Body of pancreas (tissue), 4 donors: ENCODE measurements at regions not wholly inside any gene's neighbourhood (a gene's known extent, or its start where the extent isn't known, plus 50 kb on each side); places are given as distances from the start of the nearest gene placed in this dataset.
"Not testable (repeated sequence)": the region's sequence is repeated elsewhere in the genome, so short reads cannot be mapped to it uniquely, and the experiment has no call there.

Experiments
- ATAC-seq: fragments of 150-250 bp; one replicate; pipeline ENCODE4 v1.9.1; 2016
- DNase-seq, 4 donors: peaks; one replicate each; pipeline ENCODE4 v3.0.0-alpha.2; 2019
- H3K27ac ChIP-seq, 4 donors: fragments of 200-600 bp; sonication (generic); 1 replicate in 3 of 4; 2 replicates in 1 of 4; pipeline versions ENCODE4 v1.5.1 to v1.6.1; 2016 to 2019; ENCODE audit warnings: mild to moderate bottlenecking in 1 of 4, mixed read lengths in 1 of 4, moderate library complexity in 1 of 4
- H3K27me3 ChIP-seq, 2 donors: fragments of 200-600 bp; sonication (generic); one replicate each; pipeline ENCODE4 v1.6.0; 2016; ENCODE audit warnings: mild to moderate bottlenecking in 1 of 2
- H3K36me3 ChIP-seq, 2 donors: fragments of 200-600 bp; sonication (generic); replicated peaks in 1 of 2; 2 replicates each; pipeline ENCODE4 v1.5.1; 2016; ENCODE audit warnings: low read depth in 2 of 2; ENCODE audit not compliant: insufficient read depth in 1 of 2
- H3K4me1 ChIP-seq: fragments of 200-600 bp; sonication (generic); one replicate; pipeline ENCODE4 v1.6.0; 2016
- H3K4me3 ChIP-seq, 2 donors: fragments of 200-600 bp; sonication (generic); 1 replicate in 1 of 2; 2 replicates in 1 of 2; pipeline ENCODE4 v1.5.1; 2016 to 2019
- H3K9me3 ChIP-seq, 3 donors: fragments of 200-600 bp; sonication (generic); 1 replicate in 2 of 3; 2 replicates in 1 of 3; pipeline ENCODE4 v1.5.1; 2016
- POLR2A ChIP-seq, 3 donors: fragments of 450-650 bp; IDR thresholded peaks; one replicate each; pipeline ENCODE4 v1.6.1; 2016; ENCODE audit warnings: antibody characterized with exemption in 3 of 3, mild to moderate bottlenecking in 2 of 3
- WGBS, 2 donors: methylation state at CpG; one replicate each; pipeline ENCODE4 v1.1.5; 2017; 5-methylcytosine and 5-hydroxymethylcytosine counted together
- intact Hi-C: fragments of 100-400 bp; cut with DNase I; formaldehyde crosslinking; loops from one replicate; pipeline ENCODE4 v1.15.1; 2023
- TF ChIP-seq, protein P1 (sequence below), 7 experiments: fragments of 450-650 bp in 4 of 7; fragments of 200-600 bp in 3 of 7; sonication (generic) in 3 of 7; IDR thresholded peaks; one replicate each; pipeline ENCODE4 v1.5.1; 2016 to 2019; ENCODE audit warnings: antibody characterized with exemption in 7 of 7

GRCh38 chr10:128577958-128578750 is 451.9 kb upstream of the MKI67 start:
- Histone ChIP-seq H3K27me3 (no peaks in the 10 kb centered on the region), H3K9me3 (no peaks in the 10 kb centered on the region), H3K4me3 (no peak overlapping the region), H3K36me3 (no peaks in the 10 kb centered on the region), H3K27ac (no peak overlapping the region), H3K4me1 (no peaks in the 10 kb centered on the region)
- no peak for TF ChIP-seq POLR2A (IDR thresholded peaks at IDR 0.05)
- TF ChIP-seq, protein P1, sequence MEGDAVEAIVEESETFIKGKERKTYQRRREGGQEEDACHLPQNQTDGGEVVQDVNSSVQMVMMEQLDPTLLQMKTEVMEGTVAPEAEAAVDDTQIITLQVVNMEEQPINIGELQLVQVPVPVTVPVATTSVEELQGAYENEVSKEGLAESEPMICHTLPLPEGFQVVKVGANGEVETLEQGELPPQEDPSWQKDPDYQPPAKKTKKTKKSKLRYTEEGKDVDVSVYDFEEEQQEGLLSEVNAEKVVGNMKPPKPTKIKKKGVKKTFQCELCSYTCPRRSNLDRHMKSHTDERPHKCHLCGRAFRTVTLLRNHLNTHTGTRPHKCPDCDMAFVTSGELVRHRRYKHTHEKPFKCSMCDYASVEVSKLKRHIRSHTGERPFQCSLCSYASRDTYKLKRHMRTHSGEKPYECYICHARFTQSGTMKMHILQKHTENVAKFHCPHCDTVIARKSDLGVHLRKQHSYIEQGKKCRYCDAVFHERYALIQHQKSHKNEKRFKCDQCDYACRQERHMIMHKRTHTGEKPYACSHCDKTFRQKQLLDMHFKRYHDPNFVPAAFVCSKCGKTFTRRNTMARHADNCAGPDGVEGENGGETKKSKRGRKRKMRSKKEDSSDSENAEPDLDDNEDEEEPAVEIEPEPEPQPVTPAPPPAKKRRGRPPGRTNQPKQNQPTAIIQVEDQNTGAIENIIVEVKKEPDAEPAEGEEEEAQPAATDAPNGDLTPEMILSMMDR (IDR thresholded peaks at IDR 0.05), result no peak
- intact Hi-C loops, result no loop called here
- no peak for DNase-seq
- WGBS, 2 donors, result 81 to 83% methylated on average over 13 of the region's 13 CpGs
- no peak for ATAC-seq

GRCh38 chr10:128578766-128579165 is 452.5 kb upstream of the MKI67 start:
- no peak for ATAC-seq
- WGBS, 2 donors, result 90 to 93% methylated on average over 3 to 5 of the region's 5 CpGs
- Histone ChIP-seq H3K4me1 (no peaks in the 10 kb centered on the region), H3K4me3 (no peak overlapping the region), H3K27ac (no peak overlapping the region), H3K9me3 (no peaks in the 10 kb centered on the region), H3K36me3 (no peaks in the 10 kb centered on the region), H3K27me3 (no peaks in the 10 kb centered on the region)
- TF ChIP-seq, protein P1 (IDR thresholded peaks at IDR 0.05), result no peak
- TF ChIP-seq POLR2A (IDR thresholded peaks at IDR 0.05), result no peak
- intact Hi-C loops, result no loop called here
- no peak for DNase-seq

GRCh38 chr10:128579280-128579865 is 453.1 kb upstream of the MKI67 start:
- TF ChIP-seq POLR2A (IDR thresholded peaks at IDR 0.05), result no peak
- TF ChIP-seq, protein P1 (IDR thresholded peaks at IDR 0.05), result no peak
- ATAC-seq, result no peak
- WGBS, 2 donors, result 36 to 39% methylated on average over 8 of the region's 8 CpGs
- intact Hi-C loops, result no loop called here
- no peaks in the 10 kb centered on the region for H3K9me3 ChIP-seq
- no peak for DNase-seq
- no peak overlapping the region for H3K4me3 ChIP-seq
- H3K27ac ChIP-seq, result no peak overlapping the region
- H3K36me3 ChIP-seq, result no peaks in the 10 kb centered on the region
- H3K4me1 ChIP-seq, result no peaks in the 10 kb centered on the region
- H3K27me3 ChIP-seq, result no peaks in the 10 kb centered on the region

GRCh38 chr10:128579901-128580300 is 453.7 kb upstream of the MKI67 start:
- H3K36me3 ChIP-seq, result no peaks in the 10 kb centered on the region
- H3K9me3 ChIP-seq, result no peaks in the 10 kb centered on the region
- DNase-seq (no peak), ATAC-seq (no peak)
- TF ChIP-seq POLR2A (IDR thresholded peaks at IDR 0.05), result no peak
- TF ChIP-seq, protein P1 (IDR thresholded peaks at IDR 0.05), result no peak
- H3K4me1 ChIP-seq, result no peaks in the 10 kb centered on the region
- intact Hi-C loops, result no loop called here
- no peak overlapping the region for H3K4me3 ChIP-seq
- 65 to 75% methylated on average over 3 of the region's 3 CpGs for WGBS, 2 donors
- H3K27ac ChIP-seq, result no peak overlapping the region
- H3K27me3 ChIP-seq, result no peaks in the 10 kb centered on the region

GRCh38 chr10:128583125-128583524 is 456.9 kb upstream of the MKI67 start:
- H3K27ac ChIP-seq, H3K27me3 ChIP-seq, H3K9me3 ChIP-seq, H3K4me3 ChIP-seq, ATAC-seq, H3K4me1 ChIP-seq, H3K36me3 ChIP-seq, intact Hi-C loops, DNase-seq: not testable (repeated sequence)
- WGBS, 2 donors, result 70 to 81% methylated on average over 2 of the region's 2 CpGs

GRCh38 chr10:128586599-128586998 is 460.4 kb upstream of the MKI67 start:
- H3K36me3 ChIP-seq, H3K4me1 ChIP-seq, ATAC-seq, H3K9me3 ChIP-seq, H3K27ac ChIP-seq, DNase-seq, intact Hi-C loops, H3K4me3 ChIP-seq, H3K27me3 ChIP-seq: not testable (repeated sequence)
- 80 to 85% methylated on average over 3 of the region's 3 CpGs for WGBS, 2 donors
